GM12872 (cell line): ENCODE measurements at regions not wholly inside any gene's neighbourhood (a gene's known extent, or its start where the extent isn't known, plus 50 kb on each side); places are given as distances from the start of the nearest gene placed in this dataset.

ENCODE experiments used
- TF ChIP-seq, protein P1 (sequence below): IDR thresholded peaks from 3 replicates; pipeline ENCODE4 v1.5.1; 2011; ENCODE audit warnings: low read depth, mild to moderate bottlenecking, low read length, moderate library complexity; ENCODE audit not compliant: insufficient read depth

DNA sequence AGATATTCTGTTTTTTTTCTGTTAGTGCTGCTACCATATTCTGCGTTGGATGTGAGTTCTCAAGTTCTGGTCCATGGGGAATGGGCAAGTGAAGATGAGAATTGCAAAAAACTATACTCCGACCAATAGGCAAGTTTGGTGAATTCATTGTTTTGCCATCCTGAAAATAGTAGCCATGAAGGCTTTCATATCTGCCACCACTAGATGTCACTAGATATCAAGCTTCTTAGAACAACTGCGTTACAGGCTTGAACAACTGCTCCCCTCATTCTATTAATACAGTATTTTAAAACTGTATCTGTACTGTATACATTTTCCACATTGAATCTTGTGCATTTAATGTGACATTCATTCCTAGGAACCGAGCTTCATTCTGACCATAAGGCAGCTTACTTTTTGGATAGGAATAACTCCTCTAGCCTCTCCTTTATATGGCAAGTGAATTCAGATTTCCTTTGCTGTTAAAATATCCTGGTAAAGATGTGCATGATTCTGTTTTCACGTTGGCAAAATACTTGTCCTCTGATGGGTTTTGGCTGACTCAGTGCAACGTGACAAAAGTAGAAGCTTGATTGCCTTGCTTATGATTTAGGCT lies 163.6 kb downstream of the SREK1 start:
- TF ChIP-seq, protein P1, sequence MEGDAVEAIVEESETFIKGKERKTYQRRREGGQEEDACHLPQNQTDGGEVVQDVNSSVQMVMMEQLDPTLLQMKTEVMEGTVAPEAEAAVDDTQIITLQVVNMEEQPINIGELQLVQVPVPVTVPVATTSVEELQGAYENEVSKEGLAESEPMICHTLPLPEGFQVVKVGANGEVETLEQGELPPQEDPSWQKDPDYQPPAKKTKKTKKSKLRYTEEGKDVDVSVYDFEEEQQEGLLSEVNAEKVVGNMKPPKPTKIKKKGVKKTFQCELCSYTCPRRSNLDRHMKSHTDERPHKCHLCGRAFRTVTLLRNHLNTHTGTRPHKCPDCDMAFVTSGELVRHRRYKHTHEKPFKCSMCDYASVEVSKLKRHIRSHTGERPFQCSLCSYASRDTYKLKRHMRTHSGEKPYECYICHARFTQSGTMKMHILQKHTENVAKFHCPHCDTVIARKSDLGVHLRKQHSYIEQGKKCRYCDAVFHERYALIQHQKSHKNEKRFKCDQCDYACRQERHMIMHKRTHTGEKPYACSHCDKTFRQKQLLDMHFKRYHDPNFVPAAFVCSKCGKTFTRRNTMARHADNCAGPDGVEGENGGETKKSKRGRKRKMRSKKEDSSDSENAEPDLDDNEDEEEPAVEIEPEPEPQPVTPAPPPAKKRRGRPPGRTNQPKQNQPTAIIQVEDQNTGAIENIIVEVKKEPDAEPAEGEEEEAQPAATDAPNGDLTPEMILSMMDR, result peak; percentile 75

DNA sequence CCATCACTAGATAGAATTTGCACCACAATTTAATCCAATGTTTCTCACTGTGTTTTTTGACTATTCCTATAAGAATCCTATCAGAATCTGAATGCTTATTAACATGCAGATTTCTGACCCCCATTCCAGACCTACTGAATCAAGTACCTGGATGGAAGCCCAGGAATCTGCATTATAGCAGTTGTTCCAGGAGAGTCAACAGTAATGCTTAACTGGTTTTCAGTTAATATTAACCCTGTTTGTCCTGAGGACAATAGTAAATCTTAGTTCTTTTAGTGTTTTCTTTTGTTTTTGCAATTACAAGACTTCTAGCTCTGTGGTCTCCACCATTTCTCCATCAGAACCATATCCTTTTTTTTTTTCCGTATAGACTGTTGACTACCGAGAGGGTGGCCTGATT lies 168.2 kb downstream of the SREK1 start:
- TF ChIP-seq, protein P1, result no peak

DNA sequence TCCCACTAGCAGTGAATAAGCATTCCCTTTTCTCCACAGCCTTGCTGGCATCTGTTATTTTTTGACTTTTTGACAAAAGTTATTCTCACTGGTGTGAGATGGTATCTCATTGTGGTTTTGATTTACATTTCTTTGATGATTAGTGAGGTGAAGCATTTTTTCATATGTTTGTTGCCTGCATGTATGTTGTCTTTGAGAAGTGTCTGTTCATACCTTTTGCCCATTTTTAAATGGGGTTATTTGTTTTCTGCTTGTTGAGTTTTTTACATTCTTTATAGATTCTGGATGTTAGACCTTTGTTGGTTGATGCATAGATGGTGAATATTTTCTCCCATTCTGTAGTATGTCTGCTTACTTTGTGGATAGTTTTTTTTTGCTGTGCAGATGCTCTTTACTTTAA lies 171.7 kb downstream of the SREK1 start:
- TF ChIP-seq, protein P1, result no peak

DNA sequence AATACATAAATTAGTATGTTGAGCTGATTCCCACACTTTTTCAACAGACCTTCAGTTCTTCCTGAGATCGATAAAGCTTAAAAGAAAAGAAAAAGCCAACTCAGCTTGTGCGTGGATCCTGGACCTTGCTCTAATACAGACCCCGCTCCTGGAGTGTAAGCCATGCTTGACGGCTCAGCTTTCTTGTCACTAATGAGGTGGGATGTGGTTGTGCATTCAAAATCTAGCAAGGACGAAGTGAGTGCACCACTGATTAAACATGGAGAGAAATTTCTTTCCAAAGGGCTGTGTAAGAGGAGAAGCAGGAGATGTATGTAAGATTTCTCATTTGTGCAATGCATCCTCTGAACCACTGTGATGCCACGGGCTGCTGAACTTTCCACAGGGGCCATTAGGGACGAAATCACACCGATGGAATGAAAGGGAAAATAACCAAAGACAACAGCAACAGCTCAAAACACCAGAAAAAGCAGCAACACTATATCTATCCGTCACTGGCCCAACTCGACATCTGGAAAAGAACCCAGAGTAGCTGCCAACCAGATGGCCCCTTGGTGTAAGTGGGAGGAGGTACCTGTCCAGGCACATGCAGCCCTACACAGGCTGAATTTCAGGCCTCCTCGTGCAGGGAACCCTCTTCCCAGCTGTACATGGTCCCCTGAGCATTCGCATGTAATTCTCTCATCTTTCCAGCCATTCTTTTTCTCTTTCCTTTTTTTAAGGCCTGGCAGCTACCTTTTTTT lies 178.9 kb downstream of the SREK1 start:
- TF ChIP-seq, protein P1, result no peak

DNA sequence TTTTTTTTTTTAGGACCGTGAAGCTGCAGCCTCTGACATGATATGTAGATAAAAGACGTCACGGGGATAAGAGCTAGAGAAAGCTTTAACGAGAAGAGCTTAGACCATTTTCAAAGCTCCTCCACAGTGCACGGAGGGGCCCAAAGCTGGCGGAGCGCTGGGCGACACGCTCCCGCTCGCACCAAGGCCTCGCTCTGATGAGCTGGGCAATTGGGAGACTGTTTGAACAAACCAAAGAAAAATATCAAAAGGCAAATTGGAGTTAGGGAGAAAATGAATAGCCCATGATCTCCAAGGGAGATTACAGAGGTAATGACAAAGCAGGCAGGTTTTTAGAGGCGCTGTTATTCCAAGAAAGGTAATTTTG lies 179.4 kb downstream of the SREK1 start:
- TF ChIP-seq, protein P1, result no peak

DNA sequence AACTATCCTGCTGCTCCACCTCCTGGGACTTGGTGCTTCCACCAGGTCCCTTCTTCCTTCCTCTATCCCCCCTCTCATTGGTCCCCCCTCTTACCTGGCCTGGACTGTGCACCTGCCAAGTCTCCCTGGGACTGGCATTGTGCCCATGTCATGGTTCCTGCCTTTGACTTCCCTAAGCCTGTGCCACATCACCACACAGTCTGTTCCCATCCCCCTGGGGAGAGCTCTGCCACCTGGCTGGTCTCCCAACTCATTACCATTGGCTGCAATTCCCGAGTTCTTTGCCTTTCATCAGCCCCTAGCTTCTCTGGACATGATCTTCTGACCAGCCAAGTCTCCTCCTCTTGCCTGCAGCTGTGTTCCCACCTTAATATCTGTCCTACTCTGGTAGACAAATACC lies 180.3 kb downstream of the SREK1 start:
- TF ChIP-seq, protein P1, result no peak

DNA sequence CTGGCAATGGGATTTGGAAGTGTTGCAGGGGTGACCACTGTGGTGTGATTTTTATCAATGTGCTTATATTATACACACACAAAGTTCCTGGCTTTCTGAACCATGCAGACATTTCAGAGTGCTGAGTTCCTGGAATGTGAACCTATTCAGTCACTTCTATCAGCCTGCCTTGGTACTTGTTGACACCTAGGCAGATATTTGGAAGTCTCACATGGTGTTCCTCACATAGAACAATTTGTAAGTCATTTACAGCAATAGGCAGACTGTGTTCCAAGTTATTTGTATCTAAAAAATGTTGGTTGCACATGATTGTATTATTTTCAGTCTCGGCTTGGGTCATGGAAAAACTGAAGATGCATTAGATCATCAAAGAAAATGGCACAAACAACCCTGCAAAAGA lies 182.2 kb downstream of the SREK1 start:
- TF ChIP-seq, protein P1, result no peak
